PC-3 (cell line): ENCODE measurements at regions not wholly inside any gene's neighbourhood (a gene's known extent, or its start where the extent isn't known, plus 50 kb on each side); places are given as distances from the start of the nearest gene placed in this dataset.
"Not testable (repeated sequence)": the region's sequence is repeated elsewhere in the genome, so short reads cannot be mapped to it uniquely, and the experiment has no call there.

Source experiments
- ATAC-seq: fragments of 200-7000 bp; cut with Tn5 transposase; 2 replicates; pipeline ENCODE4 v1.9.1; 2020; ENCODE audit warnings: mild to moderate bottlenecking, moderate library complexity
- BruUV-seq: library from RNA; stranded (reverse); fragments of 400-500 nt; replicated peaks from 2 replicates; lab custom pipeline; 2021; lab: Mats Ljungman, UMichigan
- CTCF ChIA-PET: fragments of 300-600 bp; sonication (Branson Sonifier 250); formaldehyde crosslinking; loops from one replicate; lab custom pipeline; 2022; ENCODE audit warnings: antibody characterized with exemption; lab: Charles Lee
- POLR2A ChIA-PET: fragments of 300-600 bp; sonication (Branson Sonifier 250); formaldehyde crosslinking; loops from one replicate; lab custom pipeline; 2022; ENCODE audit warnings: antibody characterized with exemption; ENCODE audit not compliant: unreplicated experiment; lab: Charles Lee
- DNase-seq: peaks from one replicate; pipeline ENCODE4 v3.0.0-alpha.2; 2015
- H2AFZ ChIP-seq: fragments of 300-600 bp; sonication (generic); 2 replicates; pipeline ENCODE4 v1.6.0; 2016; ENCODE audit warnings: antibody characterized with exemption, low read length
- H3F3A ChIP-seq: fragments of 300-600 bp; sonication (generic); one replicate; pipeline ENCODE4 v1.6.0; 2017; ENCODE audit warnings: antibody characterized with exemption, low read length, control low read depth, mild to moderate bottlenecking; ENCODE audit not compliant: unreplicated experiment
- H3K27ac ChIP-seq: fragments of 300-600 bp; sonication (generic); 2 replicates; pipeline ENCODE4 v1.5.1; 2016; ENCODE audit warnings: mild to moderate bottlenecking, low read length
- H3K27me3 ChIP-seq: fragments of 300-600 bp; sonication (generic); 2 replicates; pipeline ENCODE4 v1.6.1; 2016; ENCODE audit warnings: low read length, mixed read lengths
- H3K36me3 ChIP-seq: fragments of 300-600 bp; sonication (generic); 2 replicates; pipeline ENCODE4 v1.6.1; 2016; ENCODE audit warnings: low read depth, mixed run types, low read length, mixed read lengths
- H3K4me1 ChIP-seq: fragments of 300-600 bp; sonication (generic); 2 replicates; pipeline ENCODE4 v1.5.1; 2016; ENCODE audit warnings: low read length; ENCODE audit not compliant: insufficient read depth
- H3K4me2 ChIP-seq: fragments of 300-600 bp; sonication (generic); 2 replicates; pipeline ENCODE4 v1.6.0; 2016; ENCODE audit warnings: low read length
- H3K4me3 ChIP-seq: fragments of 300-600 bp; sonication (generic); 2 replicates; pipeline ENCODE4 v1.5.1; 2016; ENCODE audit warnings: mild to moderate bottlenecking, low read length, mixed read lengths
- H3K79me2 ChIP-seq: fragments of 300-600 bp; sonication (generic); 2 replicates; pipeline ENCODE4 v1.6.1; 2017; ENCODE audit warnings: low read length, mixed read lengths
- H3K9ac ChIP-seq: fragments of 300-600 bp; sonication (generic); 2 replicates; pipeline ENCODE4 v1.6.0; 2016; ENCODE audit warnings: mild to moderate bottlenecking, low read length
- H3K9me2 ChIP-seq: fragments of 300-600 bp; sonication (generic); replicated peaks from 2 replicates; pipeline ENCODE4 v1.6.1; 2016; ENCODE audit warnings: mixed run types, low read length, mixed read lengths
- H3K9me3 ChIP-seq: fragments of 300-600 bp; sonication (generic); 2 replicates; pipeline ENCODE4 v1.6.1; 2016; ENCODE audit warnings: low read length, mixed read lengths
- H4K20me1 ChIP-seq: fragments of 300-600 bp; sonication (generic); 2 replicates; pipeline ENCODE4 v1.6.1; 2016; ENCODE audit warnings: low read length, mixed read lengths
- intact Hi-C: fragments of 100-400 bp; cut with micrococcal nuclease; formaldehyde crosslinking; loops from 2 replicates; pipeline ENCODE4 v1.9.0; 2023

DNA sequence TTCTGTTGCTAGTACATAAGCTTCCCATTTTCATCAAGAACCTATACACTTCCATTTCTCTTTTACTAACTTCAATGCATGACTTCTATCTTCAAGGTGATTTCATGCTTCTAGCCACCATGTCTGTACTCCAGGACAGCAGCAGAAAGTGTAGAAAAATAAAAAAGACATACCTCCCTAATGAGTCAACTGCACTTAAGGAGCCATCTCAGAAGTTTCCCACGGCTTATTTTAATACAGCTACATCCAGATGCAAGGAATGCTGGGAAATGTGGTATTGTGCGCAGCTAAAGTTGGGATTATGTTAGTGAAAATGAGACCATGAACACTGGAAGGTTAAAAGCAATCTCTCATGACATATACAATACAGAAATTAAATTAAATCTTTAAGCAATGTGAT lies 264.7 kb upstream of the ZNF322 start:
- CTCF ChIA-PET, H3K4me2 ChIP-seq, H2AFZ ChIP-seq, H3K27ac ChIP-seq, intact Hi-C loops, POLR2A ChIA-PET, H3K27me3 ChIP-seq, DNase-seq, H3F3A ChIP-seq, H3K9me3 ChIP-seq, H3K9ac ChIP-seq, H3K79me2 ChIP-seq, H3K36me3 ChIP-seq, H4K20me1 ChIP-seq, ATAC-seq, H3K4me1 ChIP-seq, H3K9me2 ChIP-seq, BruUV-seq, H3K4me3 ChIP-seq: not testable (repeated sequence)

DNA sequence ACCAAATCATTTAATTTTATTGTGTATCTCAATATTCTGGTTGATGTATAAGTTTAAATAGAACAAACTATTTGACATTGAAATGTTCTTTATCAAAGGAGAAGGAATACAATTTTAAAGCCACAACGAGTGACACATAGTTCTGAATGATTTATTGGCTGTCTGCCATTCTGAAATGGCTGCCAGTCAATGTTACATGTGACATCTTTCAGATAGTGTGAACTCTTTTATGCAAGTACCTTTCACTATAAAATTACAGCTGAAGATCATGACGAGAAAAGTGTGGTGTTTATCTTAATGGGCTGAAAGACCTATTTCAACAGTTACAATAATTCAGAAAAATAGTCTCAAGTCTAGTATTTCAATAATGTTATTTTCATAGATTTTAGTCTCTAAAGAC lies 268.6 kb upstream of the ZNF322 start:
- H3K4me2 ChIP-seq, H3K4me3 ChIP-seq, H3K27me3 ChIP-seq, H3K4me1 ChIP-seq, H3K9me3 ChIP-seq, H3K27ac ChIP-seq, DNase-seq, ATAC-seq, BruUV-seq, H3K36me3 ChIP-seq, H3K9me2 ChIP-seq, intact Hi-C loops, H3K79me2 ChIP-seq, H2AFZ ChIP-seq, H3K9ac ChIP-seq, H4K20me1 ChIP-seq, CTCF ChIA-PET, POLR2A ChIA-PET, H3F3A ChIP-seq: not testable (repeated sequence)

DNA sequence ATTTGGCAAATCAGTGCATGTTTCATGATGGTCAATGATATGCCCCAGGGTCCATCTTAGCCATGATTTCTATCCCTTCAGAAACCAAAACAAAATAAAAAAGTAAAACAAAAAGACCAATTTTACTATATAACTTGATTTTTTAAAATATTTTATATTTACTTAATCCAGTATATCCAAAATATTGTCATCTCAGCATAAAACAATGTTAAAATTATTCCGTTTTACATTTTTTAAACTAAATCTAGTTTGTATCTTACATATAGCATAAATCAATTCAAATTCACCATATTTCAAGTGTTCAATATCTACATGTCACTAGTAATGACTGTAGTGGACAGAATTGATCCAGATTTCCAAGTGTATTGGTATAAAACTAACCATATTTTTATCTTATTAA lies 277.7 kb upstream of the ZNF322 start:
- H4K20me1 ChIP-seq, intact Hi-C loops, H3K4me1 ChIP-seq, H3K9me3 ChIP-seq, BruUV-seq, H3K36me3 ChIP-seq, H3K4me3 ChIP-seq, H3K9me2 ChIP-seq, H3F3A ChIP-seq, H3K79me2 ChIP-seq, POLR2A ChIA-PET, H3K27ac ChIP-seq, H3K4me2 ChIP-seq, H3K27me3 ChIP-seq, H3K9ac ChIP-seq, CTCF ChIA-PET, H2AFZ ChIP-seq, DNase-seq, ATAC-seq: not testable (repeated sequence)

DNA sequence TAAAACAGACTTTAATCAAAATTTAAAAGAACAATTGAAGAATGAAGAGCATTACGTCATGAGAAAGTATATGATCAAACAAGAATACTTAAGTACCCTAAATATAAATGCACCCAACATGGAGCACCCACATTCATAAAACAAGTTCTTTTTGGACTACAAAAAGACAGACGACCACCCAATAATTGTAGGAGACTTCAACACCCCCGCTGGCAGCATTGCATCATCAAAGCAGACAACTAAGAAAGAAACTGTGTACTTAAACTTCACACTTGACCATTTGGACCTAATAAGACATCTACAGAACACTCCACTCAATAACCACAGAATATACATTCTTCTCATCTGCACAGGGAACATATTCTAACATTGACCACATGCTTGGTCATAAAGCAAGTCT lies 291.7 kb upstream of the ZNF322 start:
- H3K4me1 ChIP-seq, H4K20me1 ChIP-seq: not testable (repeated sequence)

DNA sequence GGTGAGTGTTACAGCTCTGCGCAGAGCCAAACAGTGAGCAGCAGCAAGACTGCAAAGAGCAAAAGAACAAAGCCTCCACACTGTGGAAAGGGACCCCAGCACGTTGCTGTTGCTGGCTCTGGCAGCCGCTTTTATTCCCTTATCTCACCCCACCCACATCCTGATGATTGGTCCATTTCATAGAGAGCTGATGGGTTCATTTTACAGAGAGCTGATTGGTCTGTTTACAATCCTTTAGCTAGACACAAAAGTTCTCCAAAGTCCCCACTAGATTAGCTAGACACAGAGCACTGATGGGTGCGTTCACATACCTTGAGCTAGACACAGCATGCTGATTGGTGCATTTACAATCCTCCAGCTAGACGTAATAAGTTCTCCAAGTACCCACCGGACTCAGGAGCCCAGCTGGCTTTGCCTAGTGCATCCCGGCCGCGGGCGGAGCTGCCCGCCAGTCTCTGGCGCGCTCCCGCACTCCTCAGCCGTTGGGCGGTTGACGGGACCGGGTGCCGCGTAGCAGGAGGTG lies 291.4 kb upstream of the PRSS16 start:
- H3K79me2 ChIP-seq, H4K20me1 ChIP-seq, POLR2A ChIA-PET, H3K9me2 ChIP-seq, H3K4me2 ChIP-seq, H3K27me3 ChIP-seq, H3K36me3 ChIP-seq, intact Hi-C loops, BruUV-seq, H3K9ac ChIP-seq, H3K4me1 ChIP-seq, CTCF ChIA-PET, H3F3A ChIP-seq, H3K9me3 ChIP-seq: not testable (repeated sequence)
- DNase-seq (peak; percentile 87), ATAC-seq (peak; percentile 37)
- peak overlapping the region; percentile 60 for H3K4me3 ChIP-seq
- H2AFZ ChIP-seq: peak overlapping the region; percentile 57; the same call in 1 of the 2 replicates
- H3K27ac ChIP-seq: 0 out of 2 replicates have a peak overlapping the region, but pooled peaks have one; percentile 32

More for the DNA sequence above, 291.7 kb upstream of the ZNF322 start:
- H3K36me3 ChIP-seq, intact Hi-C loops, H3K27me3 ChIP-seq, H3K79me2 ChIP-seq, H3K27ac ChIP-seq, H3K9me3 ChIP-seq, POLR2A ChIA-PET, H3K9ac ChIP-seq, BruUV-seq, CTCF ChIA-PET, H3K4me3 ChIP-seq, H3K9me2 ChIP-seq, H3F3A ChIP-seq, H2AFZ ChIP-seq, H3K4me2 ChIP-seq, DNase-seq, ATAC-seq: not testable (repeated sequence)
